Stimulated activated CD4-positive, alpha-beta T cell treated with anti-CD3 and anti-CD28 coated beads, Interleukin-4, amount 100 ng/mL, for 4 hours (primary cell): ENCODE measurements at regions not wholly inside any gene's neighbourhood (a gene's known extent, or its start where the extent isn't known, plus 50 kb on each side); places are given as distances from the start of the nearest gene placed in this dataset.
"Not testable (repeated sequence)": the region's sequence is repeated elsewhere in the genome, so short reads cannot be mapped to it uniquely, and the experiment has no call there.

Source experiments
- DNase-seq, 2 experiments: peaks; one replicate each; pipeline ENCODE4 v3.0.0-alpha.2; 2020

- DNase-seq: not testable (repeated sequence)
These were observed 509.9 kb downstream of the UTRN start for GRCh38 chr6:144795022-144795421.

- no peak for DNase-seq
These were observed 510.9 kb downstream of the UTRN start for GRCh38 chr6:144796070-144796469.

- DNase-seq: no peak
These were observed 512.9 kb downstream of the UTRN start for GRCh38 chr6:144797881-144798589.

GRCh38 chr6:144804246-144804790, 519.2 kb downstream of the UTRN start:
- DNase-seq: no peak

GRCh38 chr6:144805049-144805448, 519.9 kb downstream of the UTRN start:
- DNase-seq: no peak

- no peak for DNase-seq
These were observed 521.1 kb downstream of the UTRN start for GRCh38 chr6:144806222-144806621.

- no peak for DNase-seq
These were observed 524.0 kb downstream of the UTRN start for GRCh38 chr6:144809120-144809519.

GRCh38 chr6:144809969-144810368, 524.8 kb downstream of the UTRN start:
- no peak for DNase-seq

GRCh38 chr6:144811140-144811539, 526.0 kb downstream of the UTRN start:
- DNase-seq: no peak

GRCh38 chr6:144816936-144817335, 531.8 kb downstream of the UTRN start:
- DNase-seq: no peak

GRCh38 chr6:144820270-144820669, 535.1 kb downstream of the UTRN start:
- DNase-seq: no peak

GRCh38 chr6:144823131-144823530, 538.0 kb downstream of the UTRN start:
- DNase-seq: no peak

GRCh38 chr6:144824018-144824417, 538.9 kb downstream of the UTRN start:
- no peak for DNase-seq

GRCh38 chr6:144834426-144835038, 549.4 kb downstream of the UTRN start:
- DNase-seq: no peak

GRCh38 chr6:144835322-144835973, 550.3 kb downstream of the UTRN start:
- DNase-seq: no peak

GRCh38 chr6:144840619-144841018, 555.5 kb downstream of the UTRN start:
- no peak for DNase-seq

GRCh38 chr6:144843701-144844100, 558.6 kb downstream of the UTRN start:
- no peak for DNase-seq

- no peak for DNase-seq
These were observed 559.5 kb downstream of the UTRN start for GRCh38 chr6:144844596-144844995.

- no peak for DNase-seq
These were observed 560.1 kb downstream of the UTRN start for GRCh38 chr6:144845186-144845585.

GRCh38 chr6:144847916-144848315, 562.8 kb downstream of the UTRN start:
- no peak for DNase-seq

GRCh38 chr6:144849920-144850319, 564.8 kb downstream of the UTRN start:
- DNase-seq: no peak

GRCh38 chr6:144853603-144854002, 568.5 kb downstream of the UTRN start:
- DNase-seq: no peak

- DNase-seq: no peak
These were observed 569.5 kb downstream of the UTRN start for GRCh38 chr6:144854654-144855053.

GRCh38 chr6:144855375-144855774, 570.2 kb downstream of the UTRN start:
- no peak for DNase-seq
